ENCODE measurements at regions not wholly inside any gene's neighbourhood (a gene's known extent, or its start where the extent isn't known, plus 50 kb on each side); places are given as distances from the start of the nearest gene placed in this dataset.

GRCh38 chr4:83716874-83717273 lies 181.0 kb downstream of the GPAT3 start:
- Mint-ChIP-seq H3K4me3 (ENCODE audit: unreplicated experiment) (no peak overlapping the region), H3K9me3 (ENCODE audit: unreplicated experiment) (no peaks in the 10 kb centered on the region), H3K36me3 (ENCODE audit: insufficient read depth, unreplicated experiment) (no peaks in the 10 kb centered on the region), H3K4me1 (ENCODE audit: insufficient read depth, unreplicated experiment) (no peaks in the 10 kb centered on the region), H3K27me3 (ENCODE audit: insufficient read depth, unreplicated experiment) (peaks cover 35% of the 10 kb centered on the region), H3K27ac (ENCODE audit: low read depth, unreplicated experiment) (no peak overlapping the region)
- DNase-seq (ENCODE audit: unreplicated experiment) = peak; percentile 70
- intact Hi-C loops (cut with micrococcal nuclease) = no loop called here
- ChIA-PET CTCF (no interaction called here), POLR2A (interaction anchor here (0.7 kb wide), 1 partner anchor 302 kb away, joined by 5 read pairs; no protein-coding TSS in a partner anchor)
- BruUV-seq (replicated peaks) = no TSS peak
- TF ChIP-seq CTCF (IDR thresholded peaks at IDR 0.05; ENCODE audit: unreplicated experiment) = no peak

GRCh38 chr4:83712890-83713289 lies 177.0 kb downstream of the GPAT3 start:
- no peaks in the 10 kb centered on the region for H3K9me3 Mint-ChIP-seq (ENCODE audit: unreplicated experiment)
- H3K4me3 Mint-ChIP-seq (ENCODE audit: unreplicated experiment) = no peak overlapping the region
- intact Hi-C loops (cut with micrococcal nuclease) = no loop called here
- DNase-seq (ENCODE audit: unreplicated experiment) = no peak
- no TSS peak for BruUV-seq (replicated peaks)
- no peaks in the 10 kb centered on the region for H3K4me1 Mint-ChIP-seq (ENCODE audit: insufficient read depth, unreplicated experiment)
- ChIA-PET CTCF (interaction anchor here (0.7 to 1.0 kb wide), 2 partner anchors 19 to 67 kb away, joined by 3 to 4 read pairs; no protein-coding TSS in a partner anchor), POLR2A (no interaction called here)
- peaks cover 21% of the 10 kb centered on the region for H3K27me3 Mint-ChIP-seq (ENCODE audit: insufficient read depth, unreplicated experiment)
- TF ChIP-seq CTCF (IDR thresholded peaks at IDR 0.05; ENCODE audit: unreplicated experiment) = no peak
- H3K27ac Mint-ChIP-seq (ENCODE audit: low read depth, unreplicated experiment) = no peak overlapping the region
- no peaks in the 10 kb centered on the region for H3K36me3 Mint-ChIP-seq (ENCODE audit: insufficient read depth, unreplicated experiment)

- ChIA-PET POLR2A (no interaction called here), CTCF (interaction anchor here (0.7 kb wide), 1 partner anchor 711 kb away, joined by 3 read pairs; no protein-coding TSS in a partner anchor)
- Mint-ChIP-seq H3K36me3 (ENCODE audit: insufficient read depth, unreplicated experiment) (no peaks in the 10 kb centered on the region), H3K27me3 (ENCODE audit: insufficient read depth, unreplicated experiment) (peaks cover 17% of the 10 kb centered on the region), H3K4me1 (ENCODE audit: insufficient read depth, unreplicated experiment) (no peaks in the 10 kb centered on the region), H3K27ac (ENCODE audit: low read depth, unreplicated experiment) (no peak overlapping the region), H3K4me3 (ENCODE audit: unreplicated experiment) (no peak overlapping the region), H3K9me3 (ENCODE audit: unreplicated experiment) (no peaks in the 10 kb centered on the region)
- TF ChIP-seq CTCF (IDR thresholded peaks at IDR 0.05; ENCODE audit: unreplicated experiment) = no peak
- intact Hi-C loops (cut with micrococcal nuclease) = no loop called here
- DNase-seq (ENCODE audit: unreplicated experiment) = no peak
- no TSS peak for BruUV-seq (replicated peaks)
Measured at GRCh38 chr4:83709627-83710026, 173.7 kb downstream of the GPAT3 start.

GRCh38 chr4:83708500-83709175 lies 172.7 kb downstream of the GPAT3 start:
- DNase-seq (ENCODE audit: unreplicated experiment) = no peak
- no peak for TF ChIP-seq CTCF (IDR thresholded peaks at IDR 0.05; ENCODE audit: unreplicated experiment)
- Mint-ChIP-seq H3K4me1 (ENCODE audit: insufficient read depth, unreplicated experiment) (no peaks in the 10 kb centered on the region), H3K36me3 (ENCODE audit: insufficient read depth, unreplicated experiment) (no peaks in the 10 kb centered on the region), H3K4me3 (ENCODE audit: unreplicated experiment) (no peak overlapping the region), H3K9me3 (ENCODE audit: unreplicated experiment) (no peaks in the 10 kb centered on the region), H3K27me3 (ENCODE audit: insufficient read depth, unreplicated experiment) (peaks cover 7% of the 10 kb centered on the region), H3K27ac (ENCODE audit: low read depth, unreplicated experiment) (no peak overlapping the region)
- BruUV-seq (replicated peaks) = no TSS peak
- CTCF ChIA-PET = no interaction called here
- POLR2A ChIA-PET = no interaction called here
- intact Hi-C loops (cut with micrococcal nuclease) = no loop called here

All from MCF 10A (cell line).